OCI-LY1 (cell line): ENCODE measurements at regions not wholly inside any gene's neighbourhood (a gene's known extent, or its start where the extent isn't known, plus 50 kb on each side); places are given as distances from the start of the nearest gene placed in this dataset.
A peak's percentile ranks its signal among the peaks of the same experiment; 100 is the strongest.

Experiments
- H2AFZ ChIP-seq: fragments of 200-600 bp; sonication (generic), shearing (Covaris generic); 2 replicates; pipeline ENCODE4 v1.6.0; 2014; ENCODE audit warnings: antibody characterized with exemption, mild to moderate bottlenecking, low read length
- H3F3A ChIP-seq: fragments of 200-600 bp; sonication (generic), shearing (Covaris generic); 2 replicates; pipeline ENCODE4 v1.6.0; 2014; ENCODE audit warnings: mild to moderate bottlenecking, antibody characterized with exemption, low read length, moderate library complexity; ENCODE audit not compliant: insufficient read depth
- H3K27ac ChIP-seq: fragments of 200-600 bp; sonication (generic); 2 replicates; pipeline ENCODE4 v1.5.1; 2014; ENCODE audit warnings: low read length, mixed run types, mild to moderate bottlenecking, low read depth; ENCODE audit not compliant: poor library complexity, severe bottlenecking
- H3K27me3 ChIP-seq: fragments of 200-600 bp; sonication (generic); 2 replicates; pipeline ENCODE4 v1.6.0; 2014; ENCODE audit warnings: antibody characterized with exemption, mild to moderate bottlenecking, low read length, moderate library complexity; ENCODE audit not compliant: insufficient read depth
- H3K36me3 ChIP-seq: fragments of 200-600 bp; sonication (generic); 2 replicates; pipeline ENCODE4 v1.6.1; 2014; ENCODE audit warnings: mild to moderate bottlenecking, antibody characterized with exemption, low read length, moderate library complexity, mixed read lengths; ENCODE audit not compliant: insufficient read depth
- H3K4me1 ChIP-seq: fragments of 200-600 bp; sonication (generic); 2 replicates; pipeline ENCODE4 v1.5.1; 2014; ENCODE audit warnings: mild to moderate bottlenecking, low read length, moderate library complexity; ENCODE audit not compliant: insufficient read depth, severe bottlenecking
- H3K4me2 ChIP-seq: fragments of 200-600 bp; sonication (generic), shearing (Covaris generic); 2 replicates; pipeline ENCODE4 v1.6.1; 2014; ENCODE audit warnings: low read length
- H3K4me3 ChIP-seq: fragments of 200-600 bp; sonication (generic); 2 replicates; pipeline ENCODE4 v1.5.1; 2014; ENCODE audit warnings: low read length, low read depth, mild to moderate bottlenecking, mixed read lengths; ENCODE audit not compliant: poor library complexity, severe bottlenecking
- H3K79me2 ChIP-seq: fragments of 200-600 bp; shearing (Covaris generic); 2 replicates; pipeline ENCODE4 v1.6.1; 2016; ENCODE audit warnings: mixed run types, low read length, mixed read lengths; ENCODE audit not compliant: insufficient read depth
- H3K9ac ChIP-seq: fragments of 200-600 bp; sonication (generic), shearing (Covaris generic); 2 replicates; pipeline ENCODE4 v1.6.1; 2014; ENCODE audit warnings: mild to moderate bottlenecking, low read length, mixed read lengths
- H3K9me2 ChIP-seq: fragments of 200-600 bp; sonication (generic), shearing (Covaris generic); 2 replicates; pipeline ENCODE4 v1.6.1; 2014; ENCODE audit warnings: low read depth, mild to moderate bottlenecking, low read length, mixed read lengths
- H3K9me3 ChIP-seq: fragments of 200-600 bp; shearing (Covaris generic); 2 replicates; pipeline ENCODE4 v1.6.1; 2014; ENCODE audit warnings: low read length, mixed read lengths
- H4K20me1 ChIP-seq: fragments of 200-600 bp; sonication (generic), shearing (Covaris generic); 2 replicates; pipeline ENCODE4 v1.6.0; 2016; ENCODE audit warnings: mild to moderate bottlenecking, low read length; ENCODE audit not compliant: insufficient read depth
- EZH2 ChIP-seq: fragments of 200-600 bp; sonication (generic), shearing (Covaris generic); IDR thresholded peaks from 2 replicates; pipeline ENCODE4 v1.8.0; 2017; ENCODE audit warnings: borderline replicate concordance, mixed run types, mild to moderate bottlenecking, antibody characterized with exemption, low read length, moderate library complexity, mixed read lengths
- TF ChIP-seq, protein P1 (sequence below): fragments of 200-600 bp; sonication (generic), shearing (Covaris generic); IDR thresholded peaks from 2 replicates; pipeline ENCODE4 v1.5.1; 2017; ENCODE audit warnings: mild to moderate bottlenecking, antibody characterized with exemption, low read length, moderate library complexity, mixed read lengths

DNA sequence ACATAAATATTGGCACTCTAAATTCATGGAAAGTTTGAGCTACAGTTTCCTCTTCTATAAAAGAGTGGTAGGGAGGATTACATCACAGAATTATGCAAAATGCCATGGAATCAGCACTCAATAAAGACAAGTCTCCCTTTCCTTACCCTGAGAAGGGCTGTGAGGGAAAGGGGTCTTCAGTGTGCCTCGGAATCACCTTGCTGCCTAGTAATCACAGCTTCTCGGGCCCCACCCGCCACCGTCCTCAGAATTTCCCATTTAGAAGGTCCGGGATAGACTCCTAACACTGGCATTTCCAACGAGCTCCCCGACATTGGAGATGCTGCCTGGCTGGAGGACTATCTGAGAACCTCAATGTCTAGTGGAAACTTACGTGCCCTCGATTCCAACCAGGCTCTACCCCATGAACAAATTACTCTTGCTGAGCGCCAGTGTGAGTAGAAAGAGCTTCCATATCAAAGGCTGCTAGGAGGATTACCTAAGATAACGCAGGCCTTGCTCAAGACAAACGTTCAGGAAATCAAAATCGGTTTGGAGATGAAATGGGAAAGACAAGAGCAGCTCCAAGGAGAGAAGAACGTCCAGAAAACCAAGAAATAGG is 92.1 kb upstream of the CHD2 start:
- TF ChIP-seq, protein P1, sequence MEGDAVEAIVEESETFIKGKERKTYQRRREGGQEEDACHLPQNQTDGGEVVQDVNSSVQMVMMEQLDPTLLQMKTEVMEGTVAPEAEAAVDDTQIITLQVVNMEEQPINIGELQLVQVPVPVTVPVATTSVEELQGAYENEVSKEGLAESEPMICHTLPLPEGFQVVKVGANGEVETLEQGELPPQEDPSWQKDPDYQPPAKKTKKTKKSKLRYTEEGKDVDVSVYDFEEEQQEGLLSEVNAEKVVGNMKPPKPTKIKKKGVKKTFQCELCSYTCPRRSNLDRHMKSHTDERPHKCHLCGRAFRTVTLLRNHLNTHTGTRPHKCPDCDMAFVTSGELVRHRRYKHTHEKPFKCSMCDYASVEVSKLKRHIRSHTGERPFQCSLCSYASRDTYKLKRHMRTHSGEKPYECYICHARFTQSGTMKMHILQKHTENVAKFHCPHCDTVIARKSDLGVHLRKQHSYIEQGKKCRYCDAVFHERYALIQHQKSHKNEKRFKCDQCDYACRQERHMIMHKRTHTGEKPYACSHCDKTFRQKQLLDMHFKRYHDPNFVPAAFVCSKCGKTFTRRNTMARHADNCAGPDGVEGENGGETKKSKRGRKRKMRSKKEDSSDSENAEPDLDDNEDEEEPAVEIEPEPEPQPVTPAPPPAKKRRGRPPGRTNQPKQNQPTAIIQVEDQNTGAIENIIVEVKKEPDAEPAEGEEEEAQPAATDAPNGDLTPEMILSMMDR, result no peak
- TF ChIP-seq EZH2, result no peak
- Histone ChIP-seq H3K27me3 (no peaks in the 10 kb centered on the region), H2AFZ (no peak overlapping the region), H3K36me3 (no peaks in the 10 kb centered on the region), H3K27ac (peak overlapping the region; percentile 98), H4K20me1 (no peaks in the 10 kb centered on the region), H3K79me2 (no peaks in the 10 kb centered on the region), H3K4me1 (peaks cover 56% of the 10 kb centered on the region), H3K9me3 (no peaks in the 10 kb centered on the region), H3K4me2 (peak overlapping the region; percentile 98), H3K4me3 (peak overlapping the region; percentile 74), H3K9me2 (no peaks in the 10 kb centered on the region), H3K9ac (peak overlapping the region; percentile 96), H3F3A (peaks cover 3% of the 10 kb centered on the region; the same call in 1 of the 2 replicates)

DNA sequence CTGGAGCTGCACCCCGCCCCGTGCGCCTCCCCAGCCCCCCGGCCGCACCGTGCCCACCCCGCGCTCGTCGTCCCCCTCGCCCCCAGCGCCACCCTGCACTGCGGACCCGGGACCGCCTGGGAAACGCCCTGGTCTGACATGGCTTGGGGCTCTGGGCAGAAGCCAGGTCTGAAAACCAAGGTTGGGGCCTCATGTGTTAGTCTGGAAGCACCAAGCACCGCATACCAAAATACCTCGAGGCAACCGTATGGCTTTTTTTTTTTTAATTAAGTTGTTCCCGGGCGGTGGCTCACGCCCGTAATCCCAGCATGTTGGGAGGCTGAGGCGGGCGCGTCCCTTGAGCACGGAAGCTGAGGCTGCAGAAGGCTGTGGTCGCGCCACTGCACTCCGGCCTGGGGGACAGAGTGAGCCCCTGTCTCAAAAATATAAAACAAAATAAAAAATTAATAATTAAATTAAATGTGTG is 91.5 kb upstream of the CHD2 start:
- Histone ChIP-seq H2AFZ (no peak overlapping the region), H3K4me3 (peak overlapping the region; percentile 74), H3K9me2 (no peaks in the 10 kb centered on the region), H3F3A (peaks cover 3% of the 10 kb centered on the region; the same call in 1 of the 2 replicates), H3K4me2 (peak overlapping the region; percentile 98), H3K79me2 (no peaks in the 10 kb centered on the region), H3K27me3 (no peaks in the 10 kb centered on the region), H3K9me3 (no peaks in the 10 kb centered on the region), H3K4me1 (peaks cover 60% of the 10 kb centered on the region), H3K27ac (peak overlapping the region; percentile 98), H3K36me3 (no peaks in the 10 kb centered on the region), H3K9ac (peak overlapping the region; percentile 96), H4K20me1 (no peaks in the 10 kb centered on the region)
- TF ChIP-seq EZH2, result no peak
- TF ChIP-seq, protein P1, result no peak

GRCh38 chr15:92809064-92809879 is 90.9 kb upstream of the CHD2 start:
- no peaks in the 10 kb centered on the region for H3K27me3 ChIP-seq
- H3K9me3 ChIP-seq, result no peaks in the 10 kb centered on the region
- H3K79me2 ChIP-seq, result no peaks in the 10 kb centered on the region
- no peaks in the 10 kb centered on the region for H4K20me1 ChIP-seq
- peak overlapping the region; percentile 98 for H3K4me2 ChIP-seq
- peak overlapping the region; percentile 74 for H3K4me3 ChIP-seq
- H3K4me1 ChIP-seq, result peaks cover 57% of the 10 kb centered on the region
- H3F3A ChIP-seq, result peaks cover 3% of the 10 kb centered on the region; the same call in 1 of the 2 replicates
- H3K36me3 ChIP-seq, result no peaks in the 10 kb centered on the region
- peak overlapping the region; percentile 96 for H3K9ac ChIP-seq
- peak overlapping the region; percentile 98 for H3K27ac ChIP-seq
- H2AFZ ChIP-seq, result no peak overlapping the region
- no peaks in the 10 kb centered on the region for H3K9me2 ChIP-seq
- TF ChIP-seq, protein P1, result peak; percentile 88
- no peak for TF ChIP-seq EZH2
